A549 (cell line): ENCODE measurements at regions not wholly inside any gene's neighbourhood (a gene's known extent, or its start where the extent isn't known, plus 50 kb on each side); places are given as distances from the start of the nearest gene placed in this dataset.
A peak's percentile ranks its signal among the peaks of the same experiment; 100 is the strongest.

Source experiments
- ATAC-seq, 2 experiments: fragments of 200-7000 bp in 1 of 2; fragments of >200 bp in 1 of 2; cut with Nextera tagmentation in 1 of 2; cut with Tn5 transposase in 1 of 2; 3 replicates each; pipeline versions ENCODE4 v1.8.0 to v1.9.1; 2018 to 2020; ENCODE audit warnings: mild to moderate bottlenecking in 1 of 2, moderate library complexity in 1 of 2
- CTCF ChIA-PET: fragments of 300-600 bp; sonication (Branson Sonifier 250); formaldehyde crosslinking; extraction: SDS; loops from one replicate; lab custom pipeline; 2021; ENCODE audit warnings: antibody characterized with exemption, inconsistent platforms; lab: Yijun Ruan, JAX
- POLR2A ChIA-PET: fragments of 350-600 bp; formaldehyde crosslinking; extraction: SDS; loops from one replicate; lab custom pipeline; 2021; ENCODE audit warnings: antibody characterized with exemption, inconsistent platforms; lab: Yijun Ruan, JAX
- DNase-seq, 2 experiments: peaks; one replicate each; pipeline versions ENCODE4 v3.0.0 to v3.0.0-alpha.2; 2011 to 2016; ENCODE audit warnings: low read depth in 1 of 2, low spot score in 1 of 2
- FAIRE-seq: peaks from 2 replicates; lab custom pipeline; 2011; peaks lifted over from hg19 to GRCh38; lab: Jason Lieb, UNC
- H3K27ac ChIP-seq, 2 experiments: fragments of >200 bp; sonication (Bioruptor Twin); formaldehyde crosslinking; 3 replicates each; pipeline ENCODE4 v1.5.1; 2016 to 2017
- H3K4me1 ChIP-seq: fragments of >200 bp; sonication (Bioruptor Twin); formaldehyde crosslinking; 3 replicates; pipeline ENCODE4 v1.6.1; 2016
- H3K4me2 ChIP-seq: fragments of >200 bp; sonication (Bioruptor Twin); formaldehyde crosslinking; 3 replicates; pipeline ENCODE4 v1.6.1; 2016
- H3K4me3 ChIP-seq: fragments of >200 bp; sonication (Bioruptor Twin); formaldehyde crosslinking; 3 replicates; pipeline ENCODE4 v1.5.1; 2016
- H3K9me3 ChIP-seq: fragments of >200 bp; sonication (Bioruptor Twin); formaldehyde crosslinking; 3 replicates; pipeline ENCODE4 v1.6.1; 2016
- CBX8 ChIP-seq: fragments of 200-600 bp; sonication (generic); IDR thresholded peaks from 2 replicates; pipeline ENCODE4 v1.6.1; 2016
- CEBPB ChIP-seq, 2 experiments: fragments of >200 bp in 1 of 2; sonication (Bioruptor Twin) in 1 of 2; formaldehyde crosslinking in 1 of 2; IDR thresholded peaks; 2 replicates each; pipeline ENCODE4 v1.6.1; 2012 to 2016
- FOSL2 ChIP-seq, 2 experiments: fragments of 450-650 bp in 1 of 2; fragments of >200 bp in 1 of 2; sonication (Bioruptor Twin) in 1 of 2; formaldehyde crosslinking; IDR thresholded peaks; 2 replicates each; pipeline versions ENCODE4 v1.5.0 to v1.6.1; 2016 to 2020; ENCODE audit warnings: mild to moderate bottlenecking in 1 of 2, moderate library complexity in 1 of 2
- GATA3 ChIP-seq: IDR thresholded peaks from 2 replicates; pipeline ENCODE4 v1.6.1; 2012; ENCODE audit warnings: borderline replicate concordance
- HDAC2 ChIP-seq: fragments of 200-600 bp; sonication (generic); IDR thresholded peaks from 2 replicates; pipeline ENCODE4 v1.6.1; 2016
- MAFK ChIP-seq: fragments of 450-650 bp; IDR thresholded peaks from 2 replicates; pipeline ENCODE4 v1.6.1; 2014; ENCODE audit not compliant: partially characterized antibody
- MAZ ChIP-seq: fragments of 150-350 bp; IDR thresholded peaks from 2 replicates; pipeline ENCODE4 v1.6.1; 2014; ENCODE audit warnings: antibody characterized with exemption, low read depth, low read length, borderline replicate concordance
- MYC ChIP-seq: IDR thresholded peaks from 2 replicates; pipeline ENCODE4 v1.6.1; 2012; ENCODE audit warnings: mild to moderate bottlenecking, inconsistent platforms, low read length, improper control_type of control experiment, borderline replicate concordance
- PHF8 ChIP-seq: fragments of 200-600 bp; sonication (generic); IDR thresholded peaks from 2 replicates; pipeline ENCODE4 v1.6.1; 2016; ENCODE audit warnings: low read depth, mild to moderate bottlenecking, antibody characterized with exemption, moderate library complexity, borderline replicate concordance
- POLR2A ChIP-seq: IDR thresholded peaks from 2 replicates; pipeline ENCODE4 v1.6.1; 2012; ENCODE audit warnings: mild to moderate bottlenecking, low read length
- SREBF2 ChIP-seq: fragments of 450-650 bp; IDR thresholded peaks from 2 replicates; pipeline ENCODE4 v1.6.1; 2014; ENCODE audit warnings: mild to moderate bottlenecking, moderate library complexity
- ZC3H11A ChIP-seq: fragments of 450-650 bp; IDR thresholded peaks from 2 replicates; pipeline ENCODE4 v1.6.1; 2014; ENCODE audit warnings: antibody characterized with exemption, mild to moderate bottlenecking
- WGBS: methylation state at CpG from one replicate; pipeline ENCODE4 v1.1.6; 2017; ENCODE audit errors: missing lambda C conversion rate; 5-methylcytosine and 5-hydroxymethylcytosine counted together
- TF ChIP-seq, protein P1 (sequence below): IDR thresholded peaks from 2 replicates; pipeline ENCODE4 v1.6.1; 2012; ENCODE audit warnings: low read depth, borderline replicate concordance
- TF ChIP-seq, protein P2 (sequence below): fragments of 450-650 bp; IDR thresholded peaks from 2 replicates; pipeline ENCODE4 v1.6.1; 2014; ENCODE audit warnings: antibody characterized with exemption
- TF ChIP-seq, protein P3 (sequence below): fragments of >200 bp; sonication (Bioruptor Twin); formaldehyde crosslinking; IDR thresholded peaks from 3 replicates; pipeline ENCODE4 v1.5.1; 2016
- TF ChIP-seq, protein P4 (sequence below): IDR thresholded peaks from 2 replicates; pipeline ENCODE4 v1.6.1; 2012
- TF ChIP-seq, protein P5 (sequence below): fragments of 150-350 bp; IDR thresholded peaks from 2 replicates; pipeline ENCODE4 v1.6.1; 2014; ENCODE audit warnings: low read depth, mild to moderate bottlenecking, low read length

DNA sequence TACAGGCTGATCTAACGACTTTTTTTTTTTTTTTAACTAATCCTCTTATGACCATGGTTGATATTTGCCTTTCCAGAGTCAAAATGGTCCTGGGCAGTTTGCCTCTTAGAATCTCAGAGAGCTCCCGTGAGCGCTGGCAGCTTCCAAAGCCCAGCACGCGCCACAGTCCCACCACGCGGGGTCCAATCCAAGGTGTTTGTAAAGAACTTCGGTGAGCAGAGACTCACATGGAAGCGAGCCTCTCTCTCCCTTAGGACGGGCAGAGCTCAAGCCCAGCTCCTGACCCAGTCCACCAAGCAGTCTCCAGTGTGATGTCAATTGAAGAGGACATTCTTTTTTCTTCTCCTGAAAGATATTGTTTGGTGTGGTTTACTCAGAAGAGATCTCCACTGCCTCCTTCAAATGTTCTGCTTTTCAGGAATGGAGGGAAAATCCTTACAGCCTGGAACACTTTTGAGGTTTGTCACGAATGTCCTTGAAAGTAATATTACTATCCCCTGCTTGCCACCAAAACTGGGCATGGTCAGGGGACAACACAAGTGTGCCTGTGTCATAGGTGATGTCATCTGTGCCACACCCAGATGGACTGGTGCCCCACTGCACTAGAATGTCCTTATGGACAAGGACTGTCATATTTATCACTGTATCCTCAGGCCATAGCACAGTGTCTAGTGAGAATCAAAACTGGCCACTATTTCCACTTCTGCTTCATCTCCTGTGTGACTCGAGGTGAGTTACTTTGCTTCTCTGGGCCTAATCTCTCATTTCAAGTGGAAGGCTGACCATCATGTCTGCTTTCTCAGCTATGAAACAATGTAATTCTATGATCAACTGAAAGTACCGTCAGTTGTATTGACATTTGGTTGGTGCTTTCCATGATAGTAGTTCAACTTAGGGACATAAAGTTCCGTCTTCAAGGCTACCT, 97.4 kb upstream of the EDEM3 start:
- CTCF ChIA-PET: no interaction called here
- DNase-seq (no peak), ATAC-seq (no peak), FAIRE-seq (no peak)
- Histone ChIP-seq H3K4me1 (no peaks in the 10 kb centered on the region), H3K9me3 (no peaks in the 10 kb centered on the region), H3K4me2 (no peak overlapping the region), H3K4me3 (no peak overlapping the region), H3K27ac (no peak overlapping the region)
- TF ChIP-seq HDAC2 (no peak), PHF8 (no peak), MAZ (no peak), CBX8 (no peak), SREBF2 (no peak)
- POLR2A ChIA-PET: no interaction called here
- 50% methylated on average over 13 of the region's 14 CpGs for WGBS

DNA sequence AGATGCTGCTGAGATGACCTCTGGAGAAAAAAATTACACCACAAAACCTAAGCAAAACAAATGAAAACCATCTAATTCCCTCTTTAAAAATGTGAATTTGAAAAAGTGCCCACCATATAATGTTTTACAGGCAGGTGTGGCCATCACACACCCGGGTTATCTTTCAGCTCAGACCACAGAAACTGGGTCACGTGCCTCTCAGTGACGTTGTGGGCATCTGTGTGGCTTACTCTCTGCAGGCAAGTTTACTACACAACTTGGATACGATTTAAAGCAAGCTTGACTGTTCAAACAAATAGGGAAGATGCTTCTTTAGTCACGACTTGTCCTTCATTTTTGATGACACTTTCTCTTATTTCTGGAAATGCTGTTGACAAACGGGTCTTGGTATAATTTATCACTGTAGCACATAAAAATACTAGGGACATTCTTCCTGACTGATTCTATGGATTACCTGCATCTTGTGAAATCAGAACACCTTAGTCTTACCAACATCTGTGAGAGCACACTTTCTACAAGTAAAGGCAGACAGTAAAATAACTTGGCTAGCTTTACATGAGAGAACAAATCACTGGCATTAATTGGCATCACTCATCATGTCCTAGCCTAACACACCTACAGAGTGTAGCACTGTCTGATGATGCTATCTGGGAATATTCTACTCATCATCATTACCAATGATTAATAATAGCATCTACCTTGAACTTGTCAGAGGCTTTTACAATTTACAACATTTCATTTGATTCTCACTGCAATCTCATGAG, 89.3 kb upstream of the EDEM3 start:
- Histone ChIP-seq H3K4me1 (peaks cover 3% of the 10 kb centered on the region), H3K4me3 (no peak overlapping the region), H3K9me3 (no peaks in the 10 kb centered on the region), H3K27ac (no peak overlapping the region), H3K4me2 (no peak overlapping the region)
- WGBS: 6% methylated on average over 6 of the region's 6 CpGs
- ChIA-PET POLR2A (no interaction called here), CTCF (no interaction called here)
- DNase-seq (no peak), ATAC-seq (no peak), FAIRE-seq (no peak)
- TF ChIP-seq, protein P1, sequence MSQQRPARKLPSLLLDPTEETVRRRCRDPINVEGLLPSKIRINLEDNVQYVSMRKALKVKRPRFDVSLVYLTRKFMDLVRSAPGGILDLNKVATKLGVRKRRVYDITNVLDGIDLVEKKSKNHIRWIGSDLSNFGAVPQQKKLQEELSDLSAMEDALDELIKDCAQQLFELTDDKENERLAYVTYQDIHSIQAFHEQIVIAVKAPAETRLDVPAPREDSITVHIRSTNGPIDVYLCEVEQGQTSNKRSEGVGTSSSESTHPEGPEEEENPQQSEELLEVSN: no peak
- TF ChIP-seq, protein P2, sequence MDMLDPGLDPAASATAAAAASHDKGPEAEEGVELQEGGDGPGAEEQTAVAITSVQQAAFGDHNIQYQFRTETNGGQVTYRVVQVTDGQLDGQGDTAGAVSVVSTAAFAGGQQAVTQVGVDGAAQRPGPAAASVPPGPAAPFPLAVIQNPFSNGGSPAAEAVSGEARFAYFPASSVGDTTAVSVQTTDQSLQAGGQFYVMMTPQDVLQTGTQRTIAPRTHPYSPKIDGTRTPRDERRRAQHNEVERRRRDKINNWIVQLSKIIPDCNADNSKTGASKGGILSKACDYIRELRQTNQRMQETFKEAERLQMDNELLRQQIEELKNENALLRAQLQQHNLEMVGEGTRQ: peak; percentile 26; the same call in 1 of the 2 replicates

DNA sequence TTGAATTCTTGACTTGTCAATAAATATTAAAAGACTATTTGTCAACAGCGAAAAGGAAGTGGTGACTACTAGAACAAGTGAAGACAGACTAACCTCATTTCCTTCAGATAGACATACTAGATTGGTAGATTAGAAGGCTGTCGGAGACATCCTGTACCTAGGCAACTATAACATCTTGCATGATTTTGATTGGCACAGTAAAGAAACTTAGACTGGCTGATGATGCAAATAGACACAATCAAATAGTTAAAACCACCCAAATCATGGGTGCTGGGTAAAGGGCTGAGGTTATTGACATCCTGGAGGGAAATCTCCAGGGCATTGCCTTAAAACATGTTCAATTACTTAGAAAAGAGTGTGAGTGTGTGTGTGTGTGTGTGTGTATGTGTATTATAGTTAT, 85.9 kb upstream of the EDEM3 start:
- CTCF ChIA-PET: interaction anchor here (1.4 kb wide), 1 partner anchor 19 kb away, joined by 3 read pairs; no protein-coding TSS in a partner anchor
- H3K4me3 ChIP-seq: no peak overlapping the region
- no peak for DNase-seq
- H3K9me3 ChIP-seq: no peaks in the 10 kb centered on the region
- FAIRE-seq: no peak
- H3K27ac ChIP-seq: no peak overlapping the region
- POLR2A ChIA-PET: no interaction called here
- ATAC-seq: no peak
- TF ChIP-seq POLR2A: no peak
- TF ChIP-seq, protein P3, sequence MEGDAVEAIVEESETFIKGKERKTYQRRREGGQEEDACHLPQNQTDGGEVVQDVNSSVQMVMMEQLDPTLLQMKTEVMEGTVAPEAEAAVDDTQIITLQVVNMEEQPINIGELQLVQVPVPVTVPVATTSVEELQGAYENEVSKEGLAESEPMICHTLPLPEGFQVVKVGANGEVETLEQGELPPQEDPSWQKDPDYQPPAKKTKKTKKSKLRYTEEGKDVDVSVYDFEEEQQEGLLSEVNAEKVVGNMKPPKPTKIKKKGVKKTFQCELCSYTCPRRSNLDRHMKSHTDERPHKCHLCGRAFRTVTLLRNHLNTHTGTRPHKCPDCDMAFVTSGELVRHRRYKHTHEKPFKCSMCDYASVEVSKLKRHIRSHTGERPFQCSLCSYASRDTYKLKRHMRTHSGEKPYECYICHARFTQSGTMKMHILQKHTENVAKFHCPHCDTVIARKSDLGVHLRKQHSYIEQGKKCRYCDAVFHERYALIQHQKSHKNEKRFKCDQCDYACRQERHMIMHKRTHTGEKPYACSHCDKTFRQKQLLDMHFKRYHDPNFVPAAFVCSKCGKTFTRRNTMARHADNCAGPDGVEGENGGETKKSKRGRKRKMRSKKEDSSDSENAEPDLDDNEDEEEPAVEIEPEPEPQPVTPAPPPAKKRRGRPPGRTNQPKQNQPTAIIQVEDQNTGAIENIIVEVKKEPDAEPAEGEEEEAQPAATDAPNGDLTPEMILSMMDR: no peak
- TF ChIP-seq, protein P2: no peak
- TF ChIP-seq HDAC2: no peak
- H3K4me2 ChIP-seq: no peak overlapping the region
- 60% methylated on average over 2 of the region's 2 CpGs for WGBS
- H3K4me1 ChIP-seq: peaks cover 10% of the 10 kb centered on the region

DNA sequence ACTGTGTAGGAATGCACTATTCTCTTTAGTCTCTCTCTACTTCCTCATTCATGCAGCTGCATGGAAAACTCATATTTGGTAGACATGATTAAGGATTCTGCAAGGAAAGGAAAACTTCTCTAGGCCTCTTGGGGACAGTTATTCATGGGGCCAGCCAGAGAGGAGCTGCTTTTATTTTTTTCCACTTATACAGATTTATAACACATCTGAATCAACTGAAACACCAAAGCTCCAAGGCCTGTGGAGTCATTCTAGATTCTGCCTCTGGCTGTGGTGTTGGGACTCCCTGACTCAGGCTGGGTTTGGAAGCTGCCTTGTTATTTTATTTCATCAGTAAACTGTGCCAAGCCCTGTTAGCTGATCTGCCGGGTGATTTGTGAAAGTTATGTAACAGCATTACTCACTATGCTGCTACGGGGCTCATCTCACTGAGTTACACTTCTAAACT, 83.9 kb upstream of the EDEM3 start:
- CTCF ChIA-PET: no interaction called here
- POLR2A ChIA-PET: no interaction called here
- DNase-seq (peak; percentile 15 to 48), ATAC-seq (peak; percentile 83 to 93), FAIRE-seq (no peak)
- TF ChIP-seq, protein P4, sequence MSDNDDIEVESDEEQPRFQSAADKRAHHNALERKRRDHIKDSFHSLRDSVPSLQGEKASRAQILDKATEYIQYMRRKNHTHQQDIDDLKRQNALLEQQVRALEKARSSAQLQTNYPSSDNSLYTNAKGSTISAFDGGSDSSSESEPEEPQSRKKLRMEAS: no peak
- TF ChIP-seq FOSL2 (IDR thresholded peaks at IDR 0.05) (peak; percentile 32; the same call in 1 of the 2 replicates), FOSL2 (CRISPR knock-in tag; IDR thresholded peaks at IDR 0.05) (no peak), MAFK (no peak), ZC3H11A (no peak), CEBPB (IDR thresholded peaks at IDR 0.05) (0 out of 4 replicates have a peak, but pooled peaks of 1 of the 2 experiments have one; percentile 11), MYC (no peak), GATA3 (no peak)
- TF ChIP-seq, protein P5, sequence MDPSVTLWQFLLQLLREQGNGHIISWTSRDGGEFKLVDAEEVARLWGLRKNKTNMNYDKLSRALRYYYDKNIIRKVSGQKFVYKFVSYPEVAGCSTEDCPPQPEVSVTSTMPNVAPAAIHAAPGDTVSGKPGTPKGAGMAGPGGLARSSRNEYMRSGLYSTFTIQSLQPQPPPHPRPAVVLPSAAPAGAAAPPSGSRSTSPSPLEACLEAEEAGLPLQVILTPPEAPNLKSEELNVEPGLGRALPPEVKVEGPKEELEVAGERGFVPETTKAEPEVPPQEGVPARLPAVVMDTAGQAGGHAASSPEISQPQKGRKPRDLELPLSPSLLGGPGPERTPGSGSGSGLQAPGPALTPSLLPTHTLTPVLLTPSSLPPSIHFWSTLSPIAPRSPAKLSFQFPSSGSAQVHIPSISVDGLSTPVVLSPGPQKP: no peak
- 4% methylated on average over 2 of the region's 2 CpGs for WGBS
- H3K4me1 ChIP-seq: peaks cover 10% of the 10 kb centered on the region
- no peak overlapping the region for H3K4me3 ChIP-seq
- no peaks in the 10 kb centered on the region for H3K9me3 ChIP-seq
- peak overlapping the region; percentile 13 for H3K4me2 ChIP-seq
- H3K27ac ChIP-seq: no peak overlapping the region
